Kidney glomerular epithelial cell (primary cell): ENCODE measurements at regions not wholly inside any gene's neighbourhood (a gene's known extent, or its start where the extent isn't known, plus 50 kb on each side); places are given as distances from the start of the nearest gene placed in this dataset.

Source experiments
- DNase-seq: peaks from one replicate; lab custom pipeline; 2025; lab: John Stamatoyannopoulos, UW

DNA sequence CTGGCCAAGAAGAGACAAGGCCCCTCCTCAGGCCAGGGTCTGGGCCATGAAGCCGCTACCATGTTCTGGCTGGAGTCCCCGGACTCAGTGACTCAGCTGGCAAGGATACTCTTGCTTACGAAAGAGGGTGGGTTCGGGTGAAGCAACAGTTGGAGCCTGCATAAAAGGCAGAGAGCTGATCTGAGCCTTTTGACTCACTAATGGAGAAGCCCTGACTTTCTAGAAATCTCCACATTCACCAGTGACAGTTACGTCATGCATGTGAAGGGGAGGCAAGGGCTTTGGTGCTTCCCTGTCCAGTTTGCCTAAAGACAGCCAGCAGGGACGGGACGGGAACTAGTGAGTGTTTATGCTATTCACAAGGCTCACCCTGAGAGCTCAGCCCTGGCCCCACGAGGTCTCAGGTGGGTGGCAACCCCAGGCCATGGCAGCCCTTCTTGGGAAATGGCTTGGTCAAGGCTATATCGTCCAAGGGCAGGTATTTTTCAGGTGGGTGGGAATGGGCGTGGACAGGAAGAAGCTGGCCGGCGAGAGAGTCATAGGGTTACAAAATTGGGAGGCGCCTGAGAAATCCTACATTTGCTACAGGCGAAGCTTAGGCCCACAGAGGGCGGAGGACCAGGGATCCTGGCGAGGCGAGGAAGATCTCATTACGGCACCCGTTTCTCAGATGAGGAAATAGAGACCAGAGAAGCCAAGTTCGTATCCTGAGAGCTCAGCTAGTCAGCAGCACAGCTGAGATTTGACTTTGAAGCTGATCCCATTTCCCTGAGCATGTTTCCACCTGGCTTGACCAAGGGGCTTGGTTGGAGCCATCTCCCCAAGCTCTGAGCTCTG, 314.6 kb downstream of the BCL11B start:
- no peak for DNase-seq

- no peak for DNase-seq
Observed at GRCh38 chr14:98958048-98958631, 313.9 kb downstream of the BCL11B start.

DNA sequence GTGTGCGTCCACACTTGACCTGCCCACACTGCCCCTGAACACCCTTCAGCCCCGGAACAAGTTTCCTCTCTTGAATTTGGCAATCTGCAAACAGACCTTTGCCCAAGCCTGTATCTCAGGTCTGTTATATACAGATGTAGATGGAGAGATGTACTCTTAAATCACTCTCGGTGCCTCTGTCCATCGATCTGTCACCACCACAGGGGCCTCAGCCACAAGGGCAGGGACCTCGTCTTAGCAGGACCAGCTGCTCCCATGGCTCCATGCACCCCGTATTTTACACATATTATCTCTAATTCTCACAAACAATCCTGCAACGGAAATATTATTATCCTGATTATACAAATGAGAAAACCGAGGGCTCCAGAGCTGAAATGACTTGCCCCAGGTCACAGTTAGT, 313.4 kb downstream of the BCL11B start:
- no peak for DNase-seq

DNA sequence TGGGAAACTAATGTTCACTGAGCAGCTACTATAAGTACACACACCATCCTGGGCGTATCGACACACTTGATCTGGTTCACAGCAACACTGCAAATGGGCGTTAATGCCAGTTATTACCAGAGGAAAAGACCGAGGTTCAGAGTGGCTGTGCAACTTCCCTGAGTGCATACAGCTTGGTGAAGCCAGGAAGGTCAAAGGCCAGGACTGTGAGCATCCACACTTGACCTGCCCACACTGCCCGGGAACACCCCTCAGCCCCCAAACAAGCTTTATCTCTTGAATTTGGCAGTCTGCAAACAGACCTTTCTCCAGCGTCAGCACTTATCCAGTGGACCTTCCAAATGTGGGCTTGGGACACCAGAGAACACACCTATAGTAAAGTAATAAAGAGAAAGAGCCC, 312.6 kb downstream of the BCL11B start:
- no peak for DNase-seq

DNA sequence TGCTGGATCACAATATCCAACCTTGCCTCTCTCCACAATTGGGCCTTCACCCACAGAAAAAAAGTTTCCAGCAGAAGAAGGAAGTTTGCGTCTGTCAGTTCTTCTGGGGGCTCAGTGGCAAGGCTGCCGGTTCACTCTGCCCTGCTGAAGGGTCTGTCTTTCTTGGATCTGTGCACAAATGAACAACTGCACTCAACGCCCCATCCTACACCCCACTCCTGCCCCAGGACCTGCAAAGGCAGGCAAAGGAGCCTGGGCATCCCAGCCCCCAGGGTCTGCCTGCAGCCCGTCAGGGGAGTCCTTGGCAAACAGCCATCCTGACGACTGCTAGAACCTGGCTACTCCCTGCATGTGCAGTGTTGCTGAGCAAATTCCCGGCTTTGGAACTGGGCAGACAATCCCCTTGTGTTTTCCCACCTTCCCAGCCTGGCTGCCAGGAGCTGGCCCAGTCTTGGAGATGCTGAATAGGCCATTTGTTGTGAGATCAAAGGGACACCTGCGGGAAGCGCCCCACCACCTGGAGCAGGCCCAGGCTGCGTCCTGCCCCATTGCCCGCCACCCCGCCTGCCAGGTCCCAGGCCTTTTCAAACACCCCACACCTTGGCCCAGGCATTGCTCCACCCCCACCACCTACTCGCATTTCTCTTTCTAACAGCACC, 311.9 kb downstream of the BCL11B start:
- DNase-seq = no peak

GRCh38 chr14:98960617-98961013, 311.4 kb downstream of the BCL11B start:
- no peak for DNase-seq

GRCh38 chr14:98961191-98961590, 310.8 kb downstream of the BCL11B start:
- DNase-seq = no peak

DNA sequence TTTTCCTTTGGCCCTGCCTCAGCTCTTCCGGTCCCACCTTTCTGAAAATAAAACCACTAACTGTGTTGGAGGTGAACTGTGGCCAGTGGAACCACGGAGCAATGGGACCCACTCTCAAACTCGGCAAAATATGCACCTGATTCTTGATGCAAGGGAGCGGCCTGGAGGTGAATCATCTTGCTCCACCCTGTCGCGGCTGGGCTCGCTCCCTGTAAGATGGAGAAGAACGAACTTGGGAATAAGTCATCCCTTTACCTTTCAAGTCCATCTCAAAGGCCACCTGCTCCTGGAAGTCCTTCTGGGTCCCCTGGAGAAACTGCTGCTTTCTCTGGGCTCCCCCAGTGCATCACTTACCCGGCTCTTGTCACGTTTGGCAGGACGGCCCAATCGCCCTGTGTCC, 309.9 kb downstream of the BCL11B start:
- no peak for DNase-seq

- no peak for DNase-seq
Observed at GRCh38 chr14:98963610-98964009, 308.4 kb downstream of the BCL11B start.

DNA sequence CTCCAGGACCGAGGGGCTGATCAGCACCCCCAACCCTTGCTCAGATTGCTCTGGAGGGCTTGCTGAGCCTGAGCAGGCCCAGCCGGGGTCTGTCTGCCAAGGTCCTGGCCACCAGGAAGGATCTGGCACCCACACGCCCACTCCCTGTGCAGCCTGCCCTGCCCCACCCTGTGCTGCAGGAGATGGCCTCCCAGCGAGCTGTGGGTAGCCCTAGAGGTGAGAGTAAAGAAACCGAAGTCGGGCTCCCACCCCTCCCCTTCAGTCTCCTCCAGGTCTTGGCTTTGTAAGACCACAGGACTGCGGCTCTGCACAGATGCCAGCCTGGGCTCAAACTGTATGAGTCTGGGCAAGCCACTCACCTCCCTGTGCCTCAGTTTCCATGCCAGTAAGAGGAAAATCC, 307.8 kb downstream of the BCL11B start:
- DNase-seq = no peak

DNA sequence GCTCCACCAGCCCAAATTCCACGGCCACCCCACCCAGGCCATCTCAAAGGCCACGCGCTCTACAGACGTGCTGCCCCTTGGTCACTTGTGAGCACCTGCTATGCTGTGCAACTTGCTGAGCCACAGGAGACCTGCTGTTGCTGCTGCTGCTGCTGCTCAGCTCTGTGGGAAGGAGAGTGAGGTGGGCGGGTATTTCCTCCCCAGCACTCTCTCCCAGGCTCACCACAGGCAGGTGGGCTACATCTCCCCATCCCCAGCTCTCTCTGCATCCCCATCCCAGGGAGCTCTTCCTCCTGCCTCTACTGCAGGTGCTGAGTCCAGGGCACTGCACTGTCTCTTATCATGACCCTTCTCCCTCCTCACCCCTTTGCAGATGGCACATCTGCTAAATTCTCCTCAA, 306.9 kb downstream of the BCL11B start:
- no peak for DNase-seq

DNA sequence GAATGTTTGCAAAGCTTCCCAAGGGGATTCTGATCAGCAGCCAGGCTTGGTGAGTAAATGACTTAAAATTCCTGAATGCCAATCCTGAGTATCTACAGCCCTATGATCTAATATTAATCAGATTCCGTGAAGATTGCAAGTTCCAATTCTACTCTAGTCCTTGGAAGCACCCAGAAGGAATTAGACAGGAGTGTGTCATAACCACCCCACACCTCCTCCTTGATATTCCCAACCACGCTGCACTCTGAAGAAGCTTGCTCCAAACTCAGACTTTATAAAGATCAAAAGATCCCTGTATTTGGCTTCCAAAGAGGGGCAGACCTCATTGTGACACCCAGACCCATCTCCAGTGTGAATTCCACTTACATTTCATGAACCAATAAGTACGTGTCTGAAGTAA, 306.0 kb downstream of the BCL11B start:
- DNase-seq = no peak

DNA sequence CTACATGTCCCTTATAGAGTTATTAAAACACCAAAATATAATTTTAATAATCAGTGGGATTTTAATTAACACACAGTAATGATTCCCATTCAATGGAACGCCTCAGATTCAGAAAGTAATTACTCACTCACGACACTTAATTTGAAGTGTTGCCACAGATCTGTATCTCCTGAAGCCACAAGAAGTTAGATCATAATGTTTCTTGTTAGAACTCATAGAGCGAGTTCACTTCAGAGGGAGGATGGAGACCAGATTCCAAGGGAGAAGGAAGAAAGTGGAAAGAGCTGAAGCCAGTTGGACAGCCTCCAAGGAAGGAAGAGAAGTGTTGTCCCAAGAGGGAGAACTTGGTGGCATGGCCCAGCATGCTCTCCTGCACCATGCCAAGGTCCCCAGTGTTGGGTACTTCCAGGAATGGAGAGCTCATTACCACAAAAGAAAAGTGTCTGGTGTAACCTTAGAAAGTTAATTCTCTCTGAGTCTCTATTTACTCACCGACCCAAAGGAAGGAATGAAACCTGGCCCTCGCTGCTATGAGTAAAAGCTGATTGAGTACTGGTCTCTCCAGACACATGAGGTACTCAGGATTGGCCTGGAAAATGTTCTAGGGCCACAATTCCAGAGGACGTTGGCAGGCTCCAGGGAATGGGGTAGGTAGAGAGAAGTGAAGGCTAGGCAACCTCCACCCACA, 305.4 kb downstream of the BCL11B start:
- no peak for DNase-seq

- no peak for DNase-seq
Observed at GRCh38 chr14:98974113-98974512, 297.9 kb downstream of the BCL11B start.

DNA sequence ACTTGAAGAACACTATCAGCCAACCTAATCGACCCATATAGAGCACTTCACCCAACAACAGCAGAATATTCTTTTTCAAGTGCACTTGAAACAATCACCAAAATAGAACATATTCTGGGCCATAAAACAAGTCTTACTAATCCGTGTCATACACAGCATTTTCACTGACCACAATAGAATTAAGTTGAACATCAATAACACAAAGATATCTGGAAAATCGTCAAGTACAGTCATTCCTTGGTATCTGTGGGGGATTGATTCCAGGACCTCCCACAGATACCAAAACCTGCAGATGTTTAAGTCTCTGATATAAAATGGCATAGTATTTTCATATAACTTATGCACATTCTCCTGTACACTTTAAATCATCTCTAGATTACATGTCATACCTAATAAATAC, 295.7 kb downstream of the BCL11B start:
- no peak for DNase-seq

GRCh38 chr14:98977451-98977850, 294.5 kb downstream of the BCL11B start:
- DNase-seq = no peak

- DNase-seq = no peak
Observed at GRCh38 chr14:98982986-98983385, 289.0 kb downstream of the BCL11B start.

- DNase-seq = no peak
Observed at GRCh38 chr14:98984027-98984718, 287.8 kb downstream of the BCL11B start.

GRCh38 chr14:98984719-98985041, 287.3 kb downstream of the BCL11B start:
- no peak for DNase-seq

- DNase-seq = no peak
Observed at GRCh38 chr14:98993818-98994217, 278.2 kb downstream of the BCL11B start.

GRCh38 chr14:98994561-98994960, 277.4 kb downstream of the BCL11B start:
- no peak for DNase-seq

GRCh38 chr14:98997526-98998205, 274.3 kb downstream of the BCL11B start:
- no peak for DNase-seq
